Hippocampal formation (tissue), 2 donors: ENCODE measurements at regions not wholly inside any gene's neighbourhood (a gene's known extent, or its start where the extent isn't known, plus 50 kb on each side); places are given as distances from the start of the nearest gene placed in this dataset.
A peak's percentile ranks its signal among the peaks of the same experiment; 100 is the strongest.

ENCODE experiments used
- DNase-seq, 2 donors: peaks; one replicate each; lab custom pipeline; 2025; lab: John Stamatoyannopoulos, UW

DNA sequence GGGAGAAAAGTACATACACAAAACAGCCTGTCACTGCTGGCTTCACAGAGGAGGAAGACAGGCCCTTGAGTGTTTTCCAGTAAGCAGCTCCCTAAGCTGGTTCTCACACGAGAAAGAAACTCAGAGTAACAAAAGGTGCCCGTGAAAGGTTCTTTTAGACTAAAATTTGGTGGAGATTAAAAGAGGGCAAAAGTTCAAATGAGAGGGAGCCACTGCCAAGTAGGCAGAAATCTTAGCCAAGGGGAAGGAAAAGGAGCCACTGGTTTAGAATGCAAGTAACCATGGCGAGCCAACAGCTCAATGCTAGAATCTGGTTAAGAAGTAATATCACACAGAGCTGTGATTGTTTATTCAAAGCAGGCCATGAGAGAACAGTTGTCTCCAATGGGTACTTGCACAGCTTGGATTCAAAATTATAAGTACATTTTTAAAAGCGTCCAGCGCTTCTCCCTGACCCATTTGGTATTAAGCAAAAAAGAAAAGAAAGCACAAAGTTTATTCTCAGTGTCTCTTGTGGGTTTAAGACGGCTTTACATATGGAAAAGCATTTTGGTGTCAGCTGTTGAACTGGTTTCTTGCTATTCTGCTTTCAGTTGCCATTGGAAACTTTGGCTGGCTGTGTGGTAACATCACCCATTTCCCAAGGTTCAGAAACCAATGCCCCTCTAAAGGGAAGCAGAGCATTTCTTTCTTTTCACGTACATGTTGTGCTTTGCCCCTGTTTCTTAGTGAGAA is 648.5 kb downstream of the RNF144B start:
- peak in 1 of 2 donors; percentile 65 for DNase-seq

DNA sequence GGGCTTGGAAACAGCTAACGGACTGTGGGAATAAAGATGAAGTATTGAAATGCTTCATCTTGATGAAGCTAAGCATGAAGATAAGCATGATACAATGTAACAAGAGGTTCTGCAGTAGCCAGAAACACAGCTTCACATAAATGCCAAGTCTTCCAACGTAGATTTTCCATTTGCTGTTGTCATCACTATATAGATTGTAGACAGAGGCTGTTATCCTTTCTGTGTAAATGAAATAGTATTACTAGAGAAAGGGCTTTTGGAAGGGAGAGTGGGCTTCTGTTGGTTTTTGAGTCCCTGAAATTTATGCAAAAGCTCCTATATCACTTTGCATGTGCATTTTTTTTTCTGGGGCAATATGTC is 649.0 kb downstream of the RNF144B start:
- no peak for DNase-seq

DNA sequence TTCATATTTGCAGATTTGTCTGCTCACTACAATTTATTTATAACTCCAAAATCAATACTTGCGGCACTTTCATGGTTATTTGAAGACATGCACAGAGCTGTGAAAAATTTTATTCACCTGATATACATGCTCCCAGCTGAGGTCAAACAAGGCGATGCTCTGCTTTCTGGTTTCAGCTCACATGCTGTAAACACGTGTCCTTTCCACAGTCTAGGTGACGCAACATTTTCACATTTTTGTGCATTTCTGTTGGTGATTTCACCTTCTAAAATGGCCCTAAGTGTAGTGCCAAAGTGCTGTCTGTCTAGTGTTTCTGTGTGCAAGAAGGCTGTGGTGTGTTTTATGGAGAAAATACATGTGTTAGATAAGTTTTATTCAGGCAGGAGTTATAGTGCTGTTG is 650.5 kb downstream of the RNF144B start:
- DNase-seq = no peak

DNA sequence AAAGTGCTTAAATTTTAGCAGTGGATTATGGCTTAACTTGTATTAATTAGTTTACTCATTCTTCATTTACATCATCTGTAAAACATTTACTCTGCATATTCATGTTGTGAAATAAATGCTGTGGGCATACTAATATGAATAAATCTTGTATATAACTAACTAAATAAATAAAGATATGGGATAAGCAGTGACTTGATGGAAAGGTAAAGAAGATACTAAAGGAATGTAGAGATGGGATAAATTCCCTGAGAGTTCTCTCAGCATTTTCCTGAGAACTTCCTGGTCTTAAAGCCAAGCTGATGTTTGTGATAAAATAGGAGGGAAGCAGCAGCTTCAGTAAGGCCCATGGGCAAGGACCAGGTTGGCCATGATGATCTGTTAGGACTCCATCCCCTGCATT is 652.1 kb downstream of the RNF144B start:
- no peak for DNase-seq

DNA sequence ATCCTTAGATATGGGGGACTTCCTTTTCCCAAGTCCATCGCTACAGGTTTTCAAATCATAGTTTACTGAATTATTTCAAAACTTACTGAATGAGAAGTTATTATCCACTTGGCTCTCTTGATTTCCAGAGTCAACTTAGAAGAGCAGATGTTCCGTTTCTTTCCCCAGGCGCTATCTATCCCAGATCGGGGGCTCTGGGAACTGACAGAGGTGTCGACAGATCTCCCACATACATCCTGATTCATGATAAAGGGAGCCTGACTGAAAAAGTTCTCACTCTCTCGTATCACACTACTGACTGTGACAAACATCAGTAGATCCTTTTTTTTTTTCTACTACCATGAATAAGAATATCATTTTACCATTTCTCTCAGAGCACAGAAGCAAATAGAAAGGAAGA is 654.8 kb downstream of the RNF144B start:
- no peak for DNase-seq

DNA sequence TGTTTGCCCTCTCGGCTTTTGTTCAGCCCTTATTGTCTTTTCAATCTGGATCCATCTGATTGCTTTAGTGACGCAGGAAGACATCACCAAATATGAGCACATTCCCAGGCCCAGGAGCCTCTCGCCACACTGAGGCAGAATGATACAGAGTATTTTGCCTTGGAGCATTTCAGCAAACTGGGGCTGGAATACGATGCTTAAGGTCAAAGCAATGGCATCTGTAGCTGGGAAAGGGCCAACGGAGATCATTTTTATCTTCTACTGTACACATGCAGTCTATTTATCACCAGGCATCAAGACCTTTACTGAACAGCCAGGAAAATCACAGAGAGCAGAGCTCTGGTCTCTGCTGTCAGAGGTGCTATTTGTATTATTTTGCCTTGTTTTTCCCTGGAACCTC is 655.3 kb downstream of the RNF144B start:
- DNase-seq = no peak

DNA sequence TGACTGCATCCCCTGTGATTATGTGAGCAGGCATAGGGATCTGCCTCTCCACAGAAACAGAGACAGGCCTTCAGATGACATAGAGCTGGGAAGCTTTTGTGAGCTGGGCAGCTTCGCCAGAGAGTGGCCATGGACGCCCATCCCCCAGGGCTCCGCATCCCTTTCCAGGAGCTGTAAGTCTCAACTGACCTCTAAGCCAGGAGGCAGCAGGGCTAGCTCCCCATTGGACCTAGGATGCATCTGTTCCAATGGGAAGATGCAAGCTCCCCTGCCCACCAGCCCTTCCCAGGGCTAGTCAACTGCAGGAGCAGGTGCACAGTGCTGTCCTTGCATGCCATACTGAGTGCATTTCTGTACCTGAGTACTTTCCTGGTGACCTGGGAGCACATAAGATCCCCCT is 663.6 kb downstream of the RNF144B start:
- no peak for DNase-seq

DNA sequence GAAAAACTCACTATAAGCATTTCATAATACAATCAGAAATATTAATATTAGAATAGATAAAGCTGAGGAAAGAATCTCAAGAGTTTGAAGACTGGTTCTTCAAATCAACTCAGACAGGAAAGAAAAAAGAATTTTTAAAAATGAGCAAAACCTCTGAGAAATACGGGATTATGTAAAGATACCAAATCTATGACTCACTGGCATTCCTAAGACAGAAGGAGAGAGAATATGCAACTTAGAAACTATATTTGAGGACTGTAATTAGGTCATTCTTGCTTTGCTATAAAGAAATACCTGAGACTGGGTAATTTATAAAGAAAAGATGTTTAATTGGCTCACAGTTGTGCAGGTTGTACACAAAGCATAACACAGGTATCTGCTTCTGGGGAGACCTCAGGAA is 665.1 kb downstream of the RNF144B start:
- DNase-seq = no peak

DNA sequence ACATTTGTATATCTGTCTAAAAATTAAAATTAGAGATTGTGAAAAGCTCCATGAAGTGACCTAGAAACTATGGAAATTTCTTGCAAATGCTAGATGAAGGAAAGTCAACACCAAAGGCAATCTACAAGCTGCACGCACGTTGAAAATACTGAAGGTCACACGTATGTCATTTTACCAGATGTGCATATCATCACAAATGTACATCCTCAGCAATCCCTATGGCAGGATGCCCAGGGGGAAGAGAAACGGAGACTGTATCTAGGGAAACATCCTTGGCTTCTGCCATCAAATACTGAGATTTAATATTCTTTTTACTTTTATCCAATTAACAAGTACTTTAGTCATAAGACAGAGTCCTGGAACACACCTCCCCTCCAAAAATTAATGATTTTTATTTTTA is 672.0 kb downstream of the RNF144B start:
- DNase-seq = no peak

DNA sequence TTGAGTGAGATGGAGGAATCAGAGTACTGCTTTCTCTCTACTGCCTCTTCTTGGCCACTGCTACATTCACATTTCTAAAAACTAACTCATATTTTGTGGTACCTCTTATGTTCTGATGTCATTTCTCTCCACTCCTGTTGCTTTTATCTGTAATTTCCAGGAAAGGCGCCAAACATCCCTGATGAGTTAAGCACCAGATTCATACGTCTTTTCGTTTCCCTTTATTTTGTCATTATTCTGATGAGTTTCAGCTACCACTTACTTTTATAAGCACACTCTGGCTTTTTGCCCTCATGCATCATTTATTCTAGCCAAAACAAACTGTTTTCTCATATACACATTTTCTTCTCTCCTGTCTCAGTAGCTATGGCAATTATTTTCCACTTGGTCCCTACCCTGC is 680.0 kb downstream of the RNF144B start:
- DNase-seq = no peak

DNA sequence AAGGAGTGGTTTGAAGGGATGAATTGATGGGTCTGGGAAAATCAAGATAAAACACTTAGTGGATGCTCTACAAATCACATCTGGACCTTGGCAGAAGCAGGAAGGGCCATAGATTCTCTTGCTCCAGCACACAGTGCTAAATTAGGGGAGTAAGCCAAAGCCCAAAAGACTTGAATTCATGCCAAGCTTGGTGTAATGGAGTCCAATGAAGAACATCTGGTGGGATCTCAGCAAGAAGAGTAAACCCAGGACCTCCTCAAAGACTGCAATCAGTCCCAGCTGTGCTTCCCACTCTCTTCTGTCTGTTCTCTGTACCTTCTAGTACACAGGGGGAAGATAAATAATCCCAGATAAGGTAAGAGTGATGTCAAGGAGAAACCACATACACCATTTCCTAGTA is 683.4 kb downstream of the RNF144B start:
- no peak for DNase-seq

DNA sequence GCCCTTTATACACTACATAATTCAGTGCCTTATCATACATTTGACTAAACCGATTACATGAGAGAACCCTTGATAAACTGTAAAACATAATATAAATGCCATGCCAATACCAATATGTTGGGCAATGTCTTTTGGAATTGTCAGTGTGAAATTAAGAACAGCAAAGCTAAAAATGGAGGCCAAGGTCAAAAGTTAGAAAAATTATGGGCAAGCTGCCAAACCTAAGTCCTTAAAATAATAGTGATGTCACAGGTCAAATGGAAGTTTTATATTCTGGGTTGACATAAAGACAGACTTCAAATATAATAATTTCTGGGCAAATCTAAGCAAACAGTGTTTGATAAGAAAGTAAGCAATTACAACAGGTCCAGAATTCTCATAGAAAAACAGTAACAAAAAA is 696.7 kb downstream of the RNF144B start:
- DNase-seq = no peak

DNA sequence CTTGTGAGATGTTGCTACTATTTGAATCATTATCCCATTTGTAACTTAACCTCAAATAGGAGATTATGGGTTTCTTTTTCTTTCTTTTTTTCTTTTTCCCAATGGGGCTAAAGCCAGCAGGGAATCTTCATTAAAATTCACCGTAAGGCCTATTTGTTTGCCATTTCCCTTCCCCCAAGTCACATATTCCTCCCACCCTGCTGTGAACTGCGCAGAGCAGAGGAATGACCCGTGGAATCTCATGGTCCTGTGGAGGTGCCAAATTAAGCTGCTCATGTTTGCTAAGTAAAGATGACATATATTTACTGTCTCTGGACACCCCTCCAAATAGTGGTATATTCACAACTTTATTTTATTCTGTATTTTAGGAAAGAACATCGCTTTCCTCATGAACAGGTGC is 699.3 kb downstream of the RNF144B start:
- DNase-seq = no peak

DNA sequence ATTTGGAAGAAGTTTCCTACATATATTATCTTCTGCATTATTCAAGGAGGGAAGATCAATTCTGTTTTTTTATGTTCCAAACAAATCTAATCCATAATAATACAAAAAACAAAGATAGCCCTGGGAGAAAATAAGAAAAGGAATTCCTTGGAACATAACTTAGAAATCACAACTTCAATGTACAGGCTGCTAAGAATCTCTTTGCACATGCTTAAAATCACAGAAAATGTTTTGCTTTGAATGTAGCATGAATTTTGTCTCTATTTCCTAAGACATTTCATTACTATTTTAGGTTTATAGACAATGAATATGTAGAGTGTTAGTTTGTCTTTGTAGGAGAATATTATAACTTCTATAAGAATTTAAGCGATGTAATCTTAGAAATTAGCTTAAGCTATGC is 700.1 kb downstream of the RNF144B start:
- DNase-seq = no peak

DNA sequence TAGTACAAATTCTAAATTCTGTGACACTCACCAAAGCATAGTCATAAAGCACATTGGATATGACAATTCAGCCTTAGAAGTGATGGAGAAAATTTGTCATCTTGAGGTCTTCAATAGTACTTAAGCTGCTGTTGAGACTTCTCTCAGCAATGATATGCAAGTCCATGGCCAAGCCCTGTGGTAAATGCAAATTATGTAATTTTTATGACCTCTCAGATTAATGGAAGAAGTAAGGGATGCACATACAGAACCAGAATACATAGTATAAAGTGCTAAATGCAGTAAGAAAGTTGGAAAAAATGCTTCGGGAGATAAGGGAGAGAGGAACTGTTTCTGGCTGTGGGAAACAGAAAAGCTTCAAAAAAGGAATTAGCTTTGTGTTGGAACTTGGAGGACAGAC is 700.7 kb downstream of the RNF144B start:
- DNase-seq = no peak

DNA sequence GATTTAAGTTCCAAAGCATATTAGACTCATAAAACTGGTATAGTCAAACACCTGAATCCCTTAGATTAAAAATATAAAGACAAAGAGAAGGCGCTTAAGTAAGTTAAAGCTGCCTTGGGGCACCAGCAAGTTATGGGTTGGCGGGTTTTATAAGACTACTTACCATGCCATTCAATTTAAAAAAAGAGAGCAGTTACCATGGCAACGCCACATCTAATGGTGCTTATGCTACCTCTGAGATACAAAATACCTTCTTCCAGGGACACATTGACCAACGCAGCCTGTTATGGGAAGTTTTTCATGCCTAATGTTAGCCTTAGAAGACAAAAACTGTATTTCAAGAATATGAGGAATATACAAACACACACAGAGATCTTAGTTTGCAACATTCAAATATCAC is 713.6 kb downstream of the RNF144B start:
- DNase-seq = no peak

DNA sequence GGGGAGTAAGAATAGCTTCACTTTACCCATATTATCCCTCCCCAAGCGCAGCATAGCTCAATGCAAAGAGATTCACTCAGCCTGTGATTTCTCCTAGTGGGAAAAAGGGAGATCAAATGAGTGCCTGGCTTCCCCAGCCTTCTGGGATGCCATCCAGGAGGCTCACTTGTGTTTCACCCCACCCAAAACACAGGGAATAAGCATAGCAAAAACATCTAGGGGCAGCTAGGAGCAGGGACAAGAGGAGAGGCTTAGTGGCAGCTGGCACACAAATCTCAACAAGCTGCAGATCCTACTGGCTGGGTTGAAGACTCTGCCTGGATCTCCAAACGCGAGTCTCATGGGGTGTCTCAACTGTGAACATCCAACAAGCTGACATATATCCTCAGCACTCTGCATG is 715.8 kb downstream of the RNF144B start:
- no peak for DNase-seq

DNA sequence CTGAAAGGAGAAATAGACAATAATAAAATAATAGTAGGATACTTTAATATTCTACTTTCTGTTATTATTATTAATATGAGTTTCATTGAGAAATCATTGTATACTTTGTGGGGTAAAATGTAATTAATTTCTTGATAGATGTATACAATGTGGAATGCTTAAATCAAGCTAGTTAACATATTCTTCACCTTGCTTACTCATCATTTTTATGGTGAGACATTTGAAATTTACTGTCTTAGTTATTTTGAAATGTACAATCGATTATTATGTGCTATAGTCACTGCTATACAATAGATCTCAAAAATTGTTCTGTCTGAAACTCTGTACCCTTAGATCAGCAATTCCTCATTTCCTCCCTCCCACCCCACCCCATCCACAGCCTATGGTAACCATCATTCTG is 720.3 kb downstream of the RNF144B start:
- no peak for DNase-seq

DNA sequence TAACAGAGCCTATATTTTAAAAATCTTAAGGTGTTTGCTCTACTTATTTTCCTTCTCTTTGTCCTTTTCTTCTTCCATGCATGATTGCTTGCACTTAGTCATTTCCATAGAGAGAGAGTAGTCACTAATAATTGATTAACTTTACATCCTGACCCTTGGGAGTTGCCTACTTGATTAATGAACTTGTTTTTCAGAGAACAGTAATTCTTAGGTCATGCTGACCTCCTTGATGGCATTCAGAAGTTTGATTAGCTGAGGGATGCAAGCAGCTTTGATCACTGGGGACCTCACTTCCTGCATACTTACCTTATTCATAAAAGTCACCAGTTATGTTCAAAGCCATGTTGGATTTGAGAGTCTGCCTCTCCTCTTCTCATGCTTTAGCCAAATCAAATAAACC is 715.6 kb upstream of the ID4 start:
- no peak for DNase-seq

DNA sequence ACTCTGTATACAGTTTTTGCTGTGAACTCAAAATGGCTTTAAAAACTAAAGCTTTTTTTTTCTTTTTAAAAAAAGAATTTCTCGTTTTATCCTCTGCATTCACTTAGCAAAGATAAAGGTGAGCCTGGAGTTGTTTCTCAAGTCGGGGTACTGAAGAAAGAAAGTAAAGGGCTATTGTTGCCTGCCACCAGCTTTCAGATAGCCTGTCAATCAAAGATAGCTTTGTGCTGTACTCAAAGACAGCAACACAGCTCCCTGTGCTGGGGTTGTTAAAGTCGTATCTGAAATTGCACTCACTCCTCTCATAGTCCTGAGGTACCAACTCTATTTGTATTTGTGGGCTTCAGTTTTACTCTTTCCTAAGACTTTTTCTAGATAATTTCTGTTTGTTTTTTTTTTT is 710.1 kb upstream of the ID4 start:
- DNase-seq = no peak

DNA sequence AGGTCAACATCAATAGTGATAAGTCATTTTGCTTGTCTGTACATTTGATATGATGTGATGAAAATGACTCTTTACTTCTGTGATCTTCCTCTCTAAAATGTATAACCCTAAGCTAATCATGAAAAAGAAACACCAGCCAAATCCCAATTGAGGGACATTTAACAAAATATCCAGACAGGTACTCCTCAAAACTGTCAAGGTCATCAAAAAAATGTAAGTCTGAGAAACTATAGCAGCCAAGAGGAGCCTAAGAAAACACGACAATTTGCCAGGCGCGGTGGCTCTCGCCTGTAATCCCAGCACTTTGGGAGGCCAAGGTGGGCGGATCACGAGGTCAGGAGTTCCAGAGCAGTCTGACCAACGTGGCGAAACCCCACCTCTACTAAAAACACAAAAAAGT is 708.5 kb upstream of the ID4 start:
- no peak for DNase-seq

DNA sequence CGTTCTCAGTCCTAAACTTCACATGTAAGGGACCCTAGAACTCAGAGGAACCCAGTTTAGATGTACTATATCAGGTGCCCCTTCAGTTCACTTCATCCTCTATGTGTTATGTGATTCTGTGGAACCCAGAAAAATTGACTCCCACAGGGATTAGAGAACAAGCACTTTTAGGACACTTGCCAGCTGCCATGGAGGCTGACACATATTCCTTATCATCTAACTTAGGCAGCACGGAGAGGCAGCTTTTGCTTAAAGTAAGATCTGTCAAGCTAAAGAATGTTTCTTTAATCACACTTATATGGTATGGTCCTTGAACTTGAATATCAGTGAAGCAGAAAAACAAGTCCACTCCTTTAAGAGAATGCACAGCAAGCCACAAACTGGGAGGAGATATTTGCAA is 701.5 kb upstream of the ID4 start:
- no peak for DNase-seq

DNA sequence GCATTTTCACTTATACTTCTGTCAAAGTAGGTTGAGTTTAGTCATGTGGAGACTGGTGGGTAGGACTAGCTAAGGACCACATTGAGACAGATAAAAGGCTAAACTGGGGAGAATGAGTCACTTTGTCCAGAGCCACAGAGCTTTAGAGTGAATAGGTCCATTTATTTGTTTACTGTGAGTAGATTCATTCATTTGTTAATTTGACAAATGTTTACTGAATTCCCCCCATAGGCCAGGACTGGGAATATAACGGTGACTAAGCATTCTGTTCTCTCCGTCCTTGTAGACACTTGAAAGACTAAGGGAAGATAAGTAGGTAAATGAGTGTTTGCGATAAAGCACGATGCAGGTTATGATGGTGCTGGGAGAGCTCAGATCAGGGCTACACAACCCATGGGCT is 699.7 kb upstream of the ID4 start:
- DNase-seq = no peak

DNA sequence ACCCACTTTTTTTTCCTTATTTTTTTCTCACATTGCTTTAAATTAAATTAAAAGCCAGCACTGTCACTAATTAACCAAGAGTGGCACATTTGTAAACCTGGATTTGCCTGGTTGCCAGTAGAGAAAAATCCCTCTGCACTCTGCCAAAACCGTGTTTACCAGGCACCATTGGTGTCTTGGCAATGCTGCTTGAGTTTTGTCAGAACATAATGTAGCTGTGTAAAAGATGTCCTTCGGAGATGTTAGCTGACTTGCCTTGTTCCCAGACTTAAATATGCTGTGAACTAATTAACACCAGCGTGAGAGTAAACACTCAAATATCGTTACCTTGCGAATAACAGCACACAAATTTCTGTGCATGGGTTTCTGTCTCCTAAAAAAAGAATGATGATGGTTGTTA is 694.9 kb upstream of the ID4 start:
- DNase-seq = peak in 1 of 2 donors; percentile 34

DNA sequence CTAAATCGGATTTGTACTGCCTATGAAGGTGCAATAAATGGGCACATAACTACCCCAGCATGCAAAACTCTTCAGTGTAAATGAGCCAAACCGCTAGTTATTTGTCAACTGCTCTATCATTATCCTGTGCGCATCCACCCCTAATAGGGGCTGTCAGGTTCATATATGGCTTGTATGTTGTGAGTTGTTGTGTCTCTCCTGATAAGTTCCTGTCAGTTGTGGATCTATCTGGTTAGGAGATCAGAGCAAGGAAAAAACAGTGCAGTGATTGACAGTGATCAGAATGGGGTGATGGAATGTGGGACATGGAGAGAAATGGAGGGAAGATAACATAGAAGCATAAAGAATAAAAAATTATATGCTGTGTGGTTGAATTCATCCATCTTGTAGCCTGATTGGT is 686.9 kb upstream of the ID4 start:
- DNase-seq = no peak
